HCT116 (cell line): ENCODE measurements at regions not wholly inside any gene's neighbourhood (a gene's known extent, or its start where the extent isn't known, plus 50 kb on each side); places are given as distances from the start of the nearest gene placed in this dataset.

Experiments
- ATAC-seq: fragments of 200-7000 bp; cut with Tn5 transposase; 2 replicates; pipeline ENCODE4 v1.9.1; 2020; ENCODE audit warnings: mild to moderate bottlenecking, moderate library complexity
- BruUV-seq: library from RNA; stranded (reverse); fragments of 400-500 nt; replicated peaks from 2 replicates; lab custom pipeline; 2021; lab: Mats Ljungman, UMichigan
- CTCF ChIA-PET: fragments of 300-600 bp; sonication (Branson Sonifier 250); formaldehyde crosslinking; loops from one replicate; lab custom pipeline; 2021; ENCODE audit warnings: antibody characterized with exemption; lab: Charles Lee
- POLR2A ChIA-PET: fragments of 300-600, 350-600 bp; sonication (Branson Sonifier 250); formaldehyde crosslinking; loops from one replicate; lab custom pipeline; 2021; ENCODE audit warnings: antibody characterized with exemption; lab: Charles Lee
- RAD21 ChIA-PET, 2 experiments: fragments of 300-600 bp; sonication (Branson Sonifier 250); formaldehyde crosslinking; loops; one replicate each; lab custom pipeline; 2023; ENCODE audit warnings: low total read pairs in 2 of 2; ENCODE audit not compliant: uncharacterized antibody in 2 of 2, unreplicated experiment in 2 of 2, low non-redundant PET in 1 of 2; lab: Charles Lee
- DNase-seq: peaks from one replicate; pipeline ENCODE4 v3.0.0-alpha.2; 2010; ENCODE audit warnings: low read depth, low spot score
- H2AFZ ChIP-seq: fragments of 200-600 bp; shearing (Covaris generic), sonication (generic); 2 replicates; pipeline ENCODE4 v1.6.1; 2017; ENCODE audit warnings: low read depth, mixed run types, mixed read lengths, antibody characterized with exemption, low read length; ENCODE audit not compliant: poor library complexity, severe bottlenecking
- H3K27ac ChIP-seq: 2 replicates; pipeline ENCODE4 v1.5.1; 2012; ENCODE audit warnings: low read depth, low read length
- H3K27me3 ChIP-seq: fragments of 200-600 bp; sonication (generic); 2 replicates; pipeline ENCODE4 v1.6.1; 2016; ENCODE audit warnings: mixed run types, low read length, mixed read lengths; ENCODE audit not compliant: insufficient read depth
- H3K36me3 ChIP-seq, 2 experiments: fragments of 200-500 bp in 1 of 2; fragments of 200-600 bp in 1 of 2; sonication (Bioruptor generic) in 1 of 2; sonication (generic) in 1 of 2; 2 replicates each; pipeline versions ENCODE4 v1.5.1 to v1.6.1; 2014 to 2016; ENCODE audit warnings: low read length in 2 of 2, inconsistent platforms in 1 of 2, mixed read lengths in 1 of 2, mixed run types in 1 of 2; ENCODE audit not compliant: insufficient read depth in 2 of 2, control insufficient read depth in 1 of 2
- H3K4me1 ChIP-seq, 2 experiments: fragments of 200-600 bp in 1 of 2; sonication (generic) in 1 of 2; 2 replicates each; pipeline versions ENCODE4 v1.5.1 to v1.6.1; 2012 to 2017; ENCODE audit warnings: low read length in 2 of 2, inconsistent platforms in 1 of 2, mild to moderate bottlenecking in 1 of 2, mixed read lengths in 1 of 2, mixed run types in 1 of 2, moderate library complexity in 1 of 2; ENCODE audit not compliant: insufficient read depth in 2 of 2, control insufficient read depth in 1 of 2
- H3K4me2 ChIP-seq: fragments of 200-600 bp; sonication (generic); 2 replicates; pipeline ENCODE4 v1.6.1; 2017; ENCODE audit warnings: mixed run types, low read length, mixed read lengths
- H3K4me3 ChIP-seq, 2 experiments: fragments of 200-600 bp in 1 of 2; sonication (generic) in 1 of 2; replicated peaks in 1 of 2; 2 replicates each; pipeline ENCODE4 v1.5.1; 2011 to 2016; ENCODE audit warnings: low read length in 2 of 2, control low read depth in 1 of 2, low read depth in 1 of 2, mild to moderate bottlenecking in 1 of 2, mixed read lengths in 1 of 2, mixed run types in 1 of 2
- H3K79me2 ChIP-seq: fragments of 200-600 bp; sonication (generic); 2 replicates; pipeline ENCODE4 v1.6.1; 2017; ENCODE audit warnings: mild to moderate bottlenecking, mixed run types, low read length, moderate library complexity, mixed read lengths; ENCODE audit not compliant: insufficient read depth
- H3K9ac ChIP-seq: fragments of 200-600 bp; sonication (generic); 2 replicates; pipeline ENCODE4 v1.6.1; 2016; ENCODE audit warnings: low read length, mixed read lengths
- H3K9me2 ChIP-seq: fragments of 200-600 bp; sonication (generic), shearing (Covaris generic); 2 replicates; pipeline ENCODE4 v1.6.1; 2017; ENCODE audit warnings: mixed run types, mild to moderate bottlenecking, moderate library complexity; ENCODE audit not compliant: insufficient read depth
- H3K9me3 ChIP-seq, 2 experiments: fragments of 200-500 bp in 1 of 2; fragments of 200-600 bp in 1 of 2; sonication (Bioruptor generic) in 1 of 2; sonication (generic) in 1 of 2; 2 replicates each; pipeline ENCODE4 v1.6.1; 2014 to 2017; ENCODE audit warnings: low read length in 2 of 2, mixed read lengths in 2 of 2, inconsistent platforms in 1 of 2, low read depth in 1 of 2, mild to moderate bottlenecking in 1 of 2, mixed run types in 1 of 2, moderate library complexity in 1 of 2; ENCODE audit not compliant: control insufficient read depth in 1 of 2, insufficient read depth in 1 of 2
- H4K20me1 ChIP-seq: fragments of 200-600 bp; sonication (generic), shearing (Covaris generic); 2 replicates; pipeline ENCODE4 v1.6.1; 2017; ENCODE audit warnings: mixed run types, mild to moderate bottlenecking, moderate library complexity; ENCODE audit not compliant: insufficient read depth
- ATF3 ChIP-seq: IDR thresholded peaks from 2 replicates; pipeline ENCODE4 v1.6.1; 2012
- CTCF ChIP-seq, 3 experiments: fragments of 200-600 bp in 1 of 3; sonication (generic) in 1 of 3; IDR thresholded peaks in 2 of 3; conservative IDR thresholded peaks in 1 of 3; 2 replicates each; pipeline ENCODE4 v1.5.1; 2012 to 2017; ENCODE audit warnings: low read depth in 2 of 3, low read length in 2 of 3, antibody characterized with exemption in 1 of 3, borderline replicate concordance in 1 of 3, control low read depth in 1 of 3, mild to moderate bottlenecking in 1 of 3, mixed read lengths in 1 of 3, mixed run types in 1 of 3, moderate library complexity in 1 of 3; ENCODE audit not compliant: insufficient read depth in 1 of 3
- ELF1 ChIP-seq: IDR thresholded peaks from 2 replicates; pipeline ENCODE4 v1.6.1; 2012; ENCODE audit warnings: low read depth, borderline replicate concordance
- EZH2 ChIP-seq: fragments of 200-600 bp; sonication (generic); IDR thresholded peaks from 2 replicates; pipeline ENCODE4 v1.6.1; 2017; ENCODE audit warnings: antibody characterized with exemption, mixed run types
- POLR2A ChIP-seq: IDR thresholded peaks from 2 replicates; pipeline ENCODE4 v1.7.0; 2011; ENCODE audit warnings: borderline replicate concordance; ENCODE audit not compliant: insufficient read depth, insufficient read length; ENCODE audit errors: extremely low read depth
- REST ChIP-seq: IDR thresholded peaks from 2 replicates; pipeline ENCODE4 v1.6.1; 2012; ENCODE audit warnings: low read depth
- SIN3A ChIP-seq: IDR thresholded peaks from 2 replicates; pipeline ENCODE4 v1.6.1; 2012; ENCODE audit warnings: low read depth
- SP1 ChIP-seq: IDR thresholded peaks from 2 replicates; pipeline ENCODE4 v1.6.1; 2012; ENCODE audit warnings: low read depth
- TCF7L2 ChIP-seq: IDR thresholded peaks from 2 replicates; pipeline ENCODE4 v1.7.0; 2011; ENCODE audit warnings: borderline replicate concordance, inconsistent platforms; ENCODE audit not compliant: insufficient read depth, insufficient read length; ENCODE audit errors: extremely low read depth
- ZBTB33 ChIP-seq: IDR thresholded peaks from 2 replicates; pipeline ENCODE4 v1.6.1; 2011; ENCODE audit warnings: mild to moderate bottlenecking, low read length, moderate library complexity; ENCODE audit not compliant: insufficient replicate concordance; ENCODE audit errors: extremely low read depth
- ZNF274 ChIP-seq: fragments of 200-500 bp; sonication (Bioruptor generic); IDR thresholded peaks from 2 replicates; pipeline ENCODE4 v1.6.1; 2014; ENCODE audit warnings: mild to moderate bottlenecking, low read depth, low read length, inconsistent platforms
- intact Hi-C: fragments of 100-400 bp; cut with micrococcal nuclease; formaldehyde crosslinking; loops from 2 replicates; pipeline ENCODE4 v1.10.0; 2022
- TF ChIP-seq, protein P1 (sequence below): IDR thresholded peaks from 2 replicates; pipeline ENCODE4 v1.6.1; 2012

DNA sequence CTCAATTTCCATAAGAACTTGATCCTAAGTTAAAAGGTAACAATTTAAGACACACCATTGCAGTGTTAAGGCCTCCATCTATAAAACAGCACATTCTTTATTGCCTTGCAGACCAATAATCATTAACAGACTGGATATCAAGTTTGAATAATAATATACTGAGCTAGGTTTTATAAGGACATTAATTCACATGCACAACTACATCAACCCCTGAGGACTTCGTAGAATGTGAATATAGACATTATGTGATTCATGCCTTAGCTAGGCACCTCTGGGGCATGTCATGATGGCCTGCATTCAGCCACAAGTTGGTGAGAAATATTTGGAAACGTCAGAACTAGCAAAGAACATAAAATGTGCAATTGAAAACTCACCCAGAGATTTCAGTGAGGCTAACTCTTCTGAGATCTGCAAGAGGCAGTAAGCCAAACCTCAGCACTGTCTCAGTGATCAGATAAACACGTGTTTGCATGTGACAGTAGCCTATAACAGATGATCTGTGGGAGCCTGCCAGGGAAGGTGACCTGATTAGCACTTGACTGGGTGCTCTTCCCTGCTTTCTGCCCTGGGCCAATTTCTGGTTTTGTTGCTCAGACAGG lies 492.2 kb downstream of the FLRT2 start:
- intact Hi-C loops = no loop called here
- Histone ChIP-seq H2AFZ (no peak overlapping the region), H3K9ac (no peak overlapping the region), H3K9me3 (peaks cover 15 to 35% of the 10 kb centered on the region in 2 experiments; a peak in 2 of 4 replicates), H3K79me2 (no peaks in the 10 kb centered on the region), H3K27me3 (no peaks in the 10 kb centered on the region), H3K4me1 (no peaks in the 10 kb centered on the region), H3K27ac (no peak overlapping the region), H3K9me2 (no peaks in the 10 kb centered on the region), H3K4me3 (no peak overlapping the region), H3K4me2 (no peak overlapping the region), H3K36me3 (no peaks in the 10 kb centered on the region), H4K20me1 (no peaks in the 10 kb centered on the region)
- POLR2A ChIA-PET = no interaction called here
- ATAC-seq = no peak
- RAD21 ChIA-PET = no interaction called here
- no peak for DNase-seq
- CTCF ChIA-PET = no interaction called here
- BruUV-seq = no TSS peak
- TF ChIP-seq ELF1 (no peak), SP1 (no peak), SIN3A (no peak), CTCF (IDR thresholded peaks at IDR 0.05 in 2 of 3, conservative IDR thresholded peaks at IDR 0.05 in 1 of 3; ENCODE audit: borderline replicate concordance in 1 of 3, insufficient read depth in 1 of 3, low read depth in 2 of 3, low read length in 2 of 3) (no peak), REST (no peak), TCF7L2 (no peak), POLR2A (no peak), ZBTB33 (no peak), ATF3 (no peak), EZH2 (no peak), ZNF274 (no peak)
- TF ChIP-seq, protein P1, sequence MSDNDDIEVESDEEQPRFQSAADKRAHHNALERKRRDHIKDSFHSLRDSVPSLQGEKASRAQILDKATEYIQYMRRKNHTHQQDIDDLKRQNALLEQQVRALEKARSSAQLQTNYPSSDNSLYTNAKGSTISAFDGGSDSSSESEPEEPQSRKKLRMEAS = no peak
